ENCODE measurements at regions not wholly inside any gene's neighbourhood (a gene's known extent, or its start where the extent isn't known, plus 50 kb on each side); places are given as distances from the start of the nearest gene placed in this dataset.

GRCh38 chrX:10098270-10098713, 58.5 kb upstream of the CLCN4 start:
- RAD21 ChIA-PET (ENCODE audit: unreplicated experiment), result interaction anchor here (1.1 to 8.6 kb wide), 9 partner anchors 12 to 99 kb away, joined by 4 to 99 read pairs (median 24); no protein-coding TSS in a partner anchor
- TF ChIP-seq POLR2AphosphoS2 (IDR thresholded peaks at IDR 0.05; ENCODE audit: low read depth, low read length) (no peak), E2F4 (IDR thresholded peaks at IDR 0.05; ENCODE audit: low read depth, low read length) (no peak), NRF1 (conservative IDR thresholded peaks at IDR 0.05; ENCODE audit: low read depth, low read length) (no peak), CBX3 (IDR thresholded peaks at IDR 0.05; ENCODE audit: borderline replicate concordance, low read depth) (no peak), CTCF (IDR thresholded peaks at IDR 0.05 in 2 of 3, conservative IDR thresholded peaks at IDR 0.05 in 1 of 3; ENCODE audit: control insufficient read depth in 2 of 3, extremely low read depth in 1 of 3, insufficient read depth in 1 of 3, low read depth in 3 of 3, low read length in 3 of 3) (no peak), POU2F2 (IDR thresholded peaks at IDR 0.05; ENCODE audit: borderline replicate concordance, low read depth, low read length) (0 out of 3 replicates have a peak, but pooled peaks have one; percentile 28), FOXK2 (IDR thresholded peaks at IDR 0.05) (no peak), ZBTB4 (CRISPR knock-in tag; IDR thresholded peaks at IDR 0.05) (no peak), JUND (IDR thresholded peaks at IDR 0.05; ENCODE audit: low read depth, low read length) (no peak), ZSCAN29 (IDR thresholded peaks at IDR 0.05) (no peak), ZNF384 (IDR thresholded peaks at IDR 0.05; ENCODE audit: borderline replicate concordance, low read depth, low read length) (peak; percentile 83; the same call in 1 of the 2 replicates), E4F1 (IDR thresholded peaks at IDR 0.05; ENCODE audit: borderline replicate concordance, partially characterized antibody) (no peak), BMI1 (IDR thresholded peaks at IDR 0.05; ENCODE audit: borderline replicate concordance) (no peak), ZNF24 (IDR thresholded peaks at IDR 0.05) (no peak), CHD2 (IDR thresholded peaks at IDR 0.05; ENCODE audit: borderline replicate concordance, low read depth, low read length) (peak; percentile 83)

More at GRCh38 chrX:10098270-10098713, 58.5 kb upstream of the CLCN4 start:
- WGBS (ENCODE audit: insufficient coverage, insufficient replicate concordance, low lambda C conversion rate, missing lambda C conversion rate), result 29% methylated on average over 10 of the region's 10 CpGs
- in situ Hi-C loops (cut with MboI) (no loop called here), intact Hi-C loops (cut with micrococcal nuclease; ENCODE audit: unreplicated experiment) (loop anchor here (1.0 to 2.0 kb wide), 3 partner anchors 13 to 21 kb away; no protein-coding TSS in a partner anchor)
- ChIA-PET POLR2A (interaction anchor here (0.5 to 7.1 kb wide), 10 partner anchors 9 to 98 kb away, joined by 3 to 68 read pairs (median 10); no protein-coding TSS in a partner anchor), CTCF (interaction anchor here (0.8 to 6.8 kb wide), 9 partner anchors 10 to 101 kb away, joined by 3 to 68 read pairs (median 8); no protein-coding TSS in a partner anchor), SMC1A (ENCODE audit: uncharacterized antibody, unreplicated experiment) (interaction anchor here (0.8 to 8.5 kb wide), 14 partner anchors 9 to 112 kb away, joined by 3 to 110 read pairs (median 14); no protein-coding TSS in a partner anchor)
- H2AFZ ChIP-seq (ENCODE audit: control insufficient read depth, low read depth, low read length), result no peak overlapping the region
- no peaks in the 10 kb centered on the region; the same call in 1 of the 2 replicates for H3K79me2 ChIP-seq (ENCODE audit: control insufficient read depth, insufficient read depth, low read length)
- peak overlapping the region; percentile 77 for H3K27ac ChIP-seq (ENCODE audit: control insufficient read depth, insufficient read depth)
- no peaks in the 10 kb centered on the region; a peak in 1 of 4 replicates for H3K27me3 ChIP-seq (replicated peaks in 1 of 2; ENCODE audit: control insufficient read depth in 2 of 2, insufficient read depth in 2 of 2, low read length in 1 of 2)
- H3K9ac ChIP-seq (ENCODE audit: control insufficient read depth, insufficient read depth, low read length), result peak overlapping the region; percentile 28; the same call in 1 of the 2 replicates
- FAIRE-seq (peak; percentile 75), DNase-seq (ENCODE audit: low read depth, low spot score) (peak; percentile 51), ATAC-seq (peak; percentile 87)
- no peaks in the 10 kb centered on the region; the same call in 1 of the 3 replicates for H3K9me3 ChIP-seq (replicated peaks; ENCODE audit: control insufficient read depth, insufficient read depth, low read length)
- no TSS peak for BruUV-seq (replicated peaks)
- H3K4me2 ChIP-seq (ENCODE audit: control insufficient read depth, insufficient read depth), result peak overlapping the region; percentile 56
- H3K4me3 ChIP-seq, result peak overlapping the region; percentile 50
- H3K4me1 ChIP-seq (ENCODE audit: control insufficient read depth, insufficient read depth, low read length), result peaks cover 11% of the 10 kb centered on the region
- peaks cover 0 to 2% of the 10 kb centered on the region in 2 experiments; a peak in 2 of 4 replicates for H3K36me3 ChIP-seq (ENCODE audit: control insufficient read depth in 2 of 2, insufficient read depth in 2 of 2, low read length in 1 of 2)
- H4K20me1 ChIP-seq (ENCODE audit: control insufficient read depth, insufficient read depth), result no peaks in the 10 kb centered on the region

Data from GM12878 (cell line).